Activated naive CD8-positive, alpha-beta T cell treated with anti-CD3 and anti-CD28 coated beads, Interleukin-2, amount 10 ng/mL, durations not matched to agents 7 days and 5 days (primary cell): ENCODE measurements at regions not wholly inside any gene's neighbourhood (a gene's known extent, or its start where the extent isn't known, plus 50 kb on each side); places are given as distances from the start of the nearest gene placed in this dataset.

Experiments
- ATAC-seq: fragments of 150-1000 bp; cut with Tn5 transposase; one replicate; pipeline ENCODE4 v1.10.0; 2021; ENCODE audit warnings: low read depth, moderate library complexity
- POLR2A ChIA-PET: fragments of 350-600 bp; sonication (Branson Sonifier 250); formaldehyde crosslinking; loops from one replicate; lab custom pipeline; 2021; ENCODE audit warnings: antibody characterized with exemption; lab: Charles Lee
- DNase-seq: peaks from one replicate; pipeline ENCODE4 v3.0.0; 2021
- H3K27ac Mint-ChIP-seq: one replicate; pipeline ENCODE4 v1.8.0; 2022; ENCODE audit warnings: mild to moderate bottlenecking, mixed read lengths
- H3K27me3 Mint-ChIP-seq: one replicate; pipeline ENCODE4 v1.8.0; 2022; ENCODE audit warnings: mild to moderate bottlenecking, moderate library complexity, mixed read lengths
- H3K36me3 Mint-ChIP-seq: one replicate; pipeline ENCODE4 v1.8.0; 2021; ENCODE audit warnings: mild to moderate bottlenecking, mixed read lengths
- H3K4me1 Mint-ChIP-seq: one replicate; pipeline ENCODE4 v1.8.0; 2021; ENCODE audit warnings: mixed read lengths
- H3K4me3 Mint-ChIP-seq: one replicate; pipeline ENCODE4 v1.8.0; 2022; ENCODE audit warnings: mild to moderate bottlenecking, moderate library complexity, mixed read lengths
- H3K9me3 Mint-ChIP-seq: one replicate; pipeline ENCODE4 v1.8.0; 2021; ENCODE audit warnings: mixed read lengths

DNA sequence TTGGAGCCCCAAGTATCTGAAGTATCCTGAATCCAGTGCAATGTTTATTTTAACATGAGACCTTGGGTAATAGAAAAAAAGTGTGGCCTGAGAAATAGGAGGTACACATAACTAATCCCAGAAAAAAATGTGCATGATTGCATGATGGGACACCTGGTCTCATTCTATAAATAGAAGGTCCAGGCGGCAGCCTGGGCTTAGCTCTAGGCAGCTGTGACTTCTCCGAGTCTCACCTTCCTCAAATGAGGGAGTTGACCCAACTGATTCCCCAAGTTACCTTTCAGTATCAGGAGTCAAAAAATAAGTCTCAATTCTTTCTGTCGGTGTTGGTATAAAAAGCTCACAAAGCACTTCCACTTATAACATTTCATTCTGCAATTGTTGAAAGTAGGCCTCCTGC lies 65.9 kb upstream of the CCDC190 start:
- Mint-ChIP-seq H3K36me3 (no peaks in the 10 kb centered on the region), H3K27ac (no peak overlapping the region), H3K4me1 (peaks cover 3% of the 10 kb centered on the region), H3K27me3 (peaks cover 22% of the 10 kb centered on the region), H3K4me3 (no peak overlapping the region), H3K9me3 (no peaks in the 10 kb centered on the region)
- no peak for DNase-seq
- POLR2A ChIA-PET = interaction anchor here (0.6 kb wide), 1 partner anchor 326 kb away, joined by 4 read pairs; no protein-coding TSS in a partner anchor
- ATAC-seq = no peak

DNA sequence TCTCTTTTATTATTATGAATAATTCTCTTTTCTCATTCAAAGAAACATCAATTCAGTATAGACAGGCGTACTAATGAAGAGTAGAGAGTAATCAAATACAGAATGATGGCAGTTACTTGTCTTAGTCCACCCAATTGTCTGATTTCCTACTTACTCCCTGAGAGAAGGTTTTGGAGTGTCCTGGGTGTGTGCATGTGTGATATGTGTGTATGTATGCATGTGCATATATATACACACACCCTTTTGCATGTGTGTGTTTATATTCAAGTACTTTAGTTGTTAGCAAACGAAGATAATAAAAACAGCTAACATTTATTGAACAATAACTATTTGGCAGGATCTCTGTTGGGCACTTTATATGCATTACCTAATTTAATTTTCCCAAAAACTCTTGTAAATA lies 63.2 kb upstream of the CCDC190 start:
- Mint-ChIP-seq H3K27me3 (peaks cover 19% of the 10 kb centered on the region), H3K9me3 (no peaks in the 10 kb centered on the region), H3K4me3 (no peak overlapping the region), H3K36me3 (no peaks in the 10 kb centered on the region), H3K4me1 (peaks cover 3% of the 10 kb centered on the region), H3K27ac (no peak overlapping the region)
- DNase-seq (no peak), ATAC-seq (no peak)
- POLR2A ChIA-PET = no interaction called here

- ATAC-seq = no peak
- Mint-ChIP-seq H3K9me3 (no peaks in the 10 kb centered on the region), H3K36me3 (no peaks in the 10 kb centered on the region), H3K4me1 (peaks cover 3% of the 10 kb centered on the region), H3K4me3 (no peak overlapping the region), H3K27ac (no peak overlapping the region), H3K27me3 (peaks cover 15% of the 10 kb centered on the region)
- DNase-seq = no peak
- POLR2A ChIA-PET = no interaction called here
Measured at GRCh38 chr1:162922201-162922600, 61.2 kb upstream of the CCDC190 start.

DNA sequence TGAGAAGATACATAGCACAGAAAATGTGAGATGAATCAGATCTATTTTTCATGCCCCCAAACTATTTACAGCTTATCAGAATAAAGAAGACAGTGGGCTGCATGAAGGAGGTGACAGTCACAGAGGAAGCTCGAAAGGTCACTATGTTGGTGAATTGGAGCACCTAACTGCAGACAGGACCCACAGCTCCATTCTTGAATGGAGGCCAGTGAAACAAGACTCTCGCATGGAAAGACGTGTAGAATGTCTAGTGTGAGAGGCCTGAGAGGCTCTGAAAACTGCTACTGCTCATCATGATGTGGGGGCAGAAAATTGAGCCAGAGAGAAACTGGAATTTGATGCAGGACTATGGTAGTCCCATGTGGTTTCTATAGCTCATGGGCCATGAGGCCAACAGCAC lies 60.3 kb upstream of the CCDC190 start:
- DNase-seq (no peak), ATAC-seq (no peak)
- peaks cover 15% of the 10 kb centered on the region for H3K27me3 Mint-ChIP-seq
- POLR2A ChIA-PET = no interaction called here
- no peak overlapping the region for H3K4me3 Mint-ChIP-seq
- no peaks in the 10 kb centered on the region for H3K9me3 Mint-ChIP-seq
- peaks cover 3% of the 10 kb centered on the region for H3K4me1 Mint-ChIP-seq
- H3K36me3 Mint-ChIP-seq = no peaks in the 10 kb centered on the region
- H3K27ac Mint-ChIP-seq = no peak overlapping the region

DNA sequence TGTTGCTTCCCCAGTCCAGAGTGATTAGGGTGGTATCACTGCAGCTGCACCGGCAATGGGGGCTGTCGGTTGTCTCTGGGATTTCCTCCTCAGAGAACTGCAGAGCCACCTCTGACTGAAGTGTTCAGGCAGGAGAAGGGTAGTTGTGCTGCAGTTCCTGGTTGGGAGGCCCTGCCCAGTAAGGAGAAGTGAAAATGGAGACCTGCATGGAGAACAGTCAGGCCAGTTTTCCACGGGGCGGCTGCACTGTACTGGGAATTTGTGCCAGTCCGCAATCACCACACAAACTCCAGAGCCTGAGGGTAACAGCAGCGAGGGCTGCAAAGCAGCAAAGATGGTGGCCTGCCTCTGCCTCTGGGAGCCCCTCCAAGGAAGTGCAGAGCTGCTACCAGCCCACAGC lies 58.1 kb upstream of the CCDC190 start:
- Mint-ChIP-seq H3K4me3 (no peak overlapping the region), H3K9me3 (peaks cover 4% of the 10 kb centered on the region), H3K36me3 (no peaks in the 10 kb centered on the region), H3K27me3 (peaks cover 4% of the 10 kb centered on the region), H3K27ac (no peak overlapping the region), H3K4me1 (peaks cover 3% of the 10 kb centered on the region)
- no peak for DNase-seq
- no peak for ATAC-seq
- POLR2A ChIA-PET = no interaction called here

GRCh38 chr1:162918151-162918754 lies 57.3 kb upstream of the CCDC190 start:
- POLR2A ChIA-PET = no interaction called here
- H3K4me3 Mint-ChIP-seq = no peak overlapping the region
- peaks cover 4% of the 10 kb centered on the region for H3K9me3 Mint-ChIP-seq
- no peak overlapping the region for H3K27ac Mint-ChIP-seq
- H3K27me3 Mint-ChIP-seq = peaks cover 4% of the 10 kb centered on the region
- ATAC-seq = no peak
- no peak for DNase-seq
- H3K4me1 Mint-ChIP-seq = peaks cover 3% of the 10 kb centered on the region
- H3K36me3 Mint-ChIP-seq = no peaks in the 10 kb centered on the region

- ATAC-seq (no peak), DNase-seq (no peak)
- peaks cover 5% of the 10 kb centered on the region for H3K9me3 Mint-ChIP-seq
- POLR2A ChIA-PET = no interaction called here
- H3K36me3 Mint-ChIP-seq = no peaks in the 10 kb centered on the region
- H3K27me3 Mint-ChIP-seq = peaks cover 2% of the 10 kb centered on the region
- no peak overlapping the region for H3K27ac Mint-ChIP-seq
- H3K4me1 Mint-ChIP-seq = peaks cover under 1% of the 10 kb centered on the region
- no peak overlapping the region for H3K4me3 Mint-ChIP-seq
Measured at GRCh38 chr1:162916821-162917613, 56.0 kb upstream of the CCDC190 start.

- Mint-ChIP-seq H3K4me1 (no peaks in the 10 kb centered on the region), H3K4me3 (no peak overlapping the region), H3K27ac (no peak overlapping the region), H3K27me3 (peaks cover 1% of the 10 kb centered on the region), H3K36me3 (no peaks in the 10 kb centered on the region), H3K9me3 (peaks cover 5% of the 10 kb centered on the region)
- ATAC-seq = no peak
- DNase-seq = no peak
- POLR2A ChIA-PET = no interaction called here
Measured at GRCh38 chr1:162916407-162916806, 55.4 kb upstream of the CCDC190 start.

DNA sequence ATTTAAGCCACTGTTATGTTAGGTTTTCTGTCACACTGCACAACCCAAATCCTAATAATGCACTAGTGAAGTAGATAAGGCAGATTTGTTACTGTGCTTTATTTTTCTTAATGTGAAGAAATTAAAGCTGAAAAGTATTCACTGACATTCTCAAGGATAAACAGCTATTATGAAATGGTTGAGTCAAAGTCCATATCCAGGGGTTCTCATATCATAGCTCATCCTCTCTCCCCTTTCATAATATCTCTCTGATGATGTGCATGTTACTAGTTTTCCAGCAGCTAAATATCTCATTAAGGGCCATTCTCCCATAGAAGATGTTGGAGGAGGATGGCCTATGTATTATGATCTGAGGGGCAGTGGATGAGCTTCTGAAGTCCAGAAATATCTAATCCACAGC lies 53.6 kb upstream of the CCDC190 start:
- POLR2A ChIA-PET = no interaction called here
- DNase-seq (no peak), ATAC-seq (no peak)
- no peak overlapping the region for H3K4me3 Mint-ChIP-seq
- H3K4me1 Mint-ChIP-seq = no peaks in the 10 kb centered on the region
- no peaks in the 10 kb centered on the region for H3K36me3 Mint-ChIP-seq
- H3K27ac Mint-ChIP-seq = no peak overlapping the region
- H3K9me3 Mint-ChIP-seq = peaks cover 5% of the 10 kb centered on the region
- H3K27me3 Mint-ChIP-seq = peaks cover 4% of the 10 kb centered on the region

- no peaks in the 10 kb centered on the region for H3K36me3 Mint-ChIP-seq
- peaks cover 5% of the 10 kb centered on the region for H3K9me3 Mint-ChIP-seq
- H3K4me3 Mint-ChIP-seq = no peak overlapping the region
- POLR2A ChIA-PET = no interaction called here
- peaks cover 3% of the 10 kb centered on the region for H3K27me3 Mint-ChIP-seq
- no peak for ATAC-seq
- no peak for DNase-seq
- H3K27ac Mint-ChIP-seq = no peak overlapping the region
- no peaks in the 10 kb centered on the region for H3K4me1 Mint-ChIP-seq
Measured at GRCh38 chr1:162913345-162913744, 52.4 kb upstream of the CCDC190 start.

- Mint-ChIP-seq H3K27ac (no peak overlapping the region), H3K27me3 (peaks cover 3% of the 10 kb centered on the region), H3K36me3 (no peaks in the 10 kb centered on the region), H3K4me3 (no peak overlapping the region), H3K9me3 (peaks cover 5% of the 10 kb centered on the region), H3K4me1 (no peaks in the 10 kb centered on the region)
- POLR2A ChIA-PET = no interaction called here
- no peak for DNase-seq
- ATAC-seq = no peak
Measured at GRCh38 chr1:162912061-162912667, 51.2 kb upstream of the CCDC190 start.
